Esophagus (tissue), 2 donors: ENCODE measurements at regions not wholly inside any gene's neighbourhood (a gene's known extent, or its start where the extent isn't known, plus 50 kb on each side); places are given as distances from the start of the nearest gene placed in this dataset.
"Not testable (repeated sequence)": the region's sequence is repeated elsewhere in the genome, so short reads cannot be mapped to it uniquely, and the experiment has no call there.

Experiments
- H3K27ac ChIP-seq, 2 donors: one replicate each; pipeline ENCODE4 v1.5.1; 2013; ENCODE audit warnings: low read depth in 2 of 2, mild to moderate bottlenecking in 2 of 2, inconsistent platforms in 1 of 2, low read length in 1 of 2, moderate library complexity in 1 of 2
- H3K27me3 ChIP-seq, 2 donors: one replicate each; pipeline ENCODE4 v1.6.1; 2013; ENCODE audit warnings: low read length in 2 of 2, control low read depth in 1 of 2, mild to moderate bottlenecking in 1 of 2; ENCODE audit not compliant: insufficient read depth in 2 of 2, control insufficient read depth in 1 of 2
- H3K36me3 ChIP-seq, 2 donors: one replicate each; pipeline ENCODE4 v1.6.1; 2013; ENCODE audit warnings: low read length in 1 of 2; ENCODE audit not compliant: control insufficient read depth in 2 of 2, insufficient read depth in 2 of 2
- H3K4me1 ChIP-seq, 2 donors: one replicate each; pipeline ENCODE4 v1.6.1; 2013; ENCODE audit warnings: low read length in 1 of 2; ENCODE audit not compliant: control insufficient read depth in 2 of 2, insufficient read depth in 2 of 2
- H3K4me3 ChIP-seq, 2 donors: one replicate each; pipeline ENCODE4 v1.5.1; 2013; ENCODE audit warnings: low read length in 2 of 2, mild to moderate bottlenecking in 2 of 2, low read depth in 1 of 2, moderate library complexity in 1 of 2
- H3K9me3 ChIP-seq, 2 donors: one replicate each; pipeline ENCODE4 v1.6.1; 2013; ENCODE audit warnings: mild to moderate bottlenecking in 2 of 2, low read depth in 1 of 2, low read length in 1 of 2, moderate library complexity in 1 of 2; ENCODE audit not compliant: control insufficient read depth in 2 of 2, insufficient read depth in 1 of 2
- WGBS, 2 donors: extraction: QIAGEN DNeasy Blood & Tissue Kit; methylation state at CpG; one replicate each; pipeline ENCODE4 v1.1.7; 2013; 5-methylcytosine and 5-hydroxymethylcytosine counted together
- donor health status: healthy with polysubstance abuse.
- donor health status: Bipolar disorder and iron deficiency.

DNA sequence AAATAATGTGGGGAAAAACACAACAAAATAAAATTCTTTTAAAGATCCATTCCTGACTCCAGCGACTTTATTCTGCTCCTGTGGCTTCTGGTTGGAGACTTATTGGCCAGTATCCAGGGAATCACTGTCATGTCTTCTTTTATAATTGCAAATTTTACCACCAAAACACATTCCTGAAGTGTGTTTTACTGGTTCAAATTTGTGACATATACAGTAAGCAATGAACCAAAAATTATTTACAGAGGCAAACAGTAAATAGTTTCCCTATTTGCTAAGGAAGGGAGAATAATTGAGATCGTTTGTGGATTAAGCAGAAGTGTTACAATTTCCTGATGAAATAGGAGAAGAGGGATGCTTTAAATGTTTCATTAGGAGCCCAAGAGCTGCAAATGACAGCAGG, 118.7 kb downstream of the ZNF281 start:
- no peaks in the 10 kb centered on the region for H3K4me1 ChIP-seq
- H3K36me3 ChIP-seq, result no peaks in the 10 kb centered on the region
- 53 to 60% methylated on average over 2 of the region's 2 CpGs for WGBS, 2 donors
- no peak overlapping the region for H3K27ac ChIP-seq
- H3K27me3 ChIP-seq, result no peaks in the 10 kb centered on the region
- peaks cover 0 to 5% of the 10 kb centered on the region in 2 donors for H3K9me3 ChIP-seq
- H3K4me3 ChIP-seq, result no peak overlapping the region

DNA sequence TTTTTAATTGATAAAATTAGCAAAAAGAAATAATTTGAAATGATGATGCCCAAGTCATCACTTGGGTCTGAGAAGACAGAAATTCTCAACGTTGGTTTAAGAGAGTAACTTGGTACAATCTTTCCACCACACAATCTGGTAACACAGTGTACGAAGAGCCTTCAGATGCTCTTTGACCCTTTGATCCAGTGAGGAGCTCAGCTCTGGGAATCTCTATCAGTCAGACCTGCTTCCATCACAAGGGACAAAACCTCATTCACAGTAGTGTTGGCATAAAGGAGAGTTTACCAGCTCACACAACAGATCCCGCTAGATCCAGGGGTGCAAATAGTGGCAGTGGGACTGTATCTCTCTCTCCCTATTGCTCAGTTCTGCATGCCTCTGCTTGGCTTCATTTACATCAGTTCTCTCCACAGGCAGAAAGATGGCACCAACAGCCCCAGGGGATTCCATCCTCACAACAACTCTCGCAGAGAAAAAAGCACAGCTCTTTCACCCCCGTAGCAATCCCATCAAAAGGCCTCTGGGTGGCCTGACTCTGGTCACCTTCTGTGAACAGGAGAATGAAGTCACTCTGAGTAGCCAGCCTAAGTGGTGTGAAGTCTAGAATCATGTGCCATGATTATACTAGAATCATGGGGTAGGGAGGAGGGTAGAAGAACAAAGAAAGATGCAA, 119.7 kb downstream of the ZNF281 start:
- Histone ChIP-seq H3K36me3 (no peaks in the 10 kb centered on the region), H3K4me3 (no peak overlapping the region), H3K27ac (no peak overlapping the region), H3K4me1 (no peaks in the 10 kb centered on the region), H3K27me3 (no peaks in the 10 kb centered on the region), H3K9me3 (peaks cover 0 to 5% of the 10 kb centered on the region in 2 donors)
- WGBS, 2 donors, result 67 to 69% methylated on average over 5 of the region's 5 CpGs

DNA sequence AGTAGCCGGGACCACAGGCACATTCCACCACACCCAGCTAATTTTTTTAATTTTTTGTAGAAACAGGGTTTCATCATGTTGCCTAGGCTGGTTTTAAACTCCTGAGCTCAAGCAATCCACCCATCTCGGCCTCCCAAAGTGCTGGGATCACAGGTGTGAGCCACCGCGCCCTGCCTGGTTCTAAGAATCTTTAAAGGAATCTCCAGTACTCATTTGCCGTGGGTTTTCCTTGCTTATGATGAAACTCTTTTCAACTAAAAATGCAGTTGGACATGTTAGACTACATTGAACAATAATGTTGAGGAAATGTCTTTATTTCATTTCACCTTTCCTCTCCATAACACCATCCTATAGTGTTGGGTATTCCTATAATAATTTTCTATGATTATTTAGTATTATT, 121.6 kb downstream of the ZNF281 start:
- no peaks in the 10 kb centered on the region for H3K36me3 ChIP-seq
- no peak overlapping the region for H3K4me3 ChIP-seq
- no peaks in the 10 kb centered on the region for H3K4me1 ChIP-seq
- no peak overlapping the region for H3K27ac ChIP-seq
- H3K27me3 ChIP-seq, result no peaks in the 10 kb centered on the region
- 86 to 89% methylated on average over 5 of the region's 5 CpGs for WGBS, 2 donors
- peaks cover 0 to 5% of the 10 kb centered on the region in 2 donors for H3K9me3 ChIP-seq

DNA sequence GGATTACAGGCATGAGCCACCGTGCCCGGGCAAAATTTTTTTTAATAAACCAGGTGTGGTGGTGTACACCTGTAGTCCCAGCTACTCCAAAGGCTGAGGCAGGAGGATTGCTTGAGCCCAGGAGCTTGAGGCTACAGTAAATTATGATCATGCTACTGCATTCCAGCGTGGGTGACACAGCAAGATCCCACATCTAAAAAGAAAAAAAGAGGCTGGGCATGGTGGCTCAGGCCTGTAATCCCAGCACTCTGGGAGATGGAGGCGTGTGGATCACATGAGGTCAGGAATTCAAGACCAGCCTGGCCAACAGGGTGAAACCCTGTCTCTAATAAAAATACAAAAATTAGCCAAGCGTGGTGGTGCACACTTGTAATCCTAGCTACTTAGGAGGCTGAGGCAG, 125.6 kb downstream of the ZNF281 start:
- WGBS, 2 donors, result 91 to 94% methylated on average over 5 of the region's 5 CpGs

DNA sequence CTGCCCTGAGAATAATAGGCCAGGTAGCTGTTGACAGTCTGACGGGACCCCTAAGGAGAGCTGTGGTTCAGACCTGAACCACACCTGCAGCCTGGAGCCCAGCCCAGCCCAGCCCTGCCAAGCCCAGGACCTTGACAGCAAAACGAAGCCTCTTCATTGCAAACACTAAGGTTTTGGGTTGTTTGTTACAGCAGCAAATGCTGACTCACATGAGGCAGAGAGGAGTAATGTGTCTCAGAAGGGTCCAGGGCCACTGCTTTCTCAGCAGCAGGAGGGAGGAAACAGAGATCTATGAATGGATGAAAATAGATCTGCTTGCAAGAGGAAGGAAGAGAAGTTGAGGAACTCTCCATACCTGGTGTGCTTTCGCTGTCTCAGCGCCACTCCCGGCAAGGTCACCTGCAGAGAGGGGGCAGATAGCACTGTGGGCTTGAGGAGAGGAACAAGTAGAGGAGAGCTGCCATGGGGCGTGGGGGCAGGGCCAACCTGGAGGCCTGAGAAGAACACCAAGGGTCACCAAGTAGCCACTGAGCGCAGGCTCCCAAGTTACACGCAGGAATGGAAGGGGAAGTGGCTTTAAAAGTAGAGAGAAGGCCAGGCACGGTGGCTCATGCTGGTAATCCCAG, 127.2 kb downstream of the ZNF281 start:
- no peaks in the 10 kb centered on the region for H3K36me3 ChIP-seq
- no peaks in the 10 kb centered on the region for H3K27me3 ChIP-seq
- H3K4me1 ChIP-seq, result no peaks in the 10 kb centered on the region
- H3K9me3 ChIP-seq, result no peaks in the 10 kb centered on the region
- 80 to 88% methylated on average over 9 of the region's 9 CpGs for WGBS, 2 donors
- H3K27ac ChIP-seq, result no peak overlapping the region
- no peak overlapping the region for H3K4me3 ChIP-seq

More for the DNA sequence above, 125.6 kb downstream of the ZNF281 start:
- not testable (repeated sequence) for H3K36me3 ChIP-seq, H3K27ac ChIP-seq, H3K4me1 ChIP-seq, H3K27me3 ChIP-seq, H3K9me3 ChIP-seq, H3K4me3 ChIP-seq

DNA sequence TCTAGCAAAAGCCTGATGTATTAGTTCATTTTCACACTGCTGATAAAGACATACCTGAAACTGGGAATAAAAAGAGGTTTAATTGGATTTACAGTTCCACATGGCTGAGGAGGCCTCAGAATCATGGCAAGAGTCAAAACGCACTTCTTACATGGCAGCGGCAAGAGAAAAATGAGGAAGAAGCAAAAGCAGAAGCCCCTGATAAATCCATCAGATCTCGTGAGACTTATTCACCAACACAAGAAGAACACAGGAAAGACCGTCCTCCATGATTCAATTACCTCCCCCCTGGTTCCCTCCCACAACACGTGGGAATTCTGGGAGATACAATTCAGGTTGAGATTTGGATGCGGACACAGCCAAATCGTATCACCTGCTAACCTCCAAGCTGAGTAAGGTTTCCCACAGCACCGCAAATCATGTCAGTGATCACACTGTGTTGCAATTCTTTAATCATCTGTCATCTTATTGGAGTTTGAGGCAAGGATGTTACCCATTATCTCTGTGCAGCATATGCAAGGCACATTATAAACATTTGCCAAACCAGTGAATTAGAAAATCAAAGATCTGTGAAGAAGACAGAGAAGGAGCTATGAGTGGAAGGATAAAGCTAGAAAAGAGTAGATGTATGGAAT, 128.5 kb downstream of the ZNF281 start:
- H3K27me3 ChIP-seq, result no peaks in the 10 kb centered on the region

DNA sequence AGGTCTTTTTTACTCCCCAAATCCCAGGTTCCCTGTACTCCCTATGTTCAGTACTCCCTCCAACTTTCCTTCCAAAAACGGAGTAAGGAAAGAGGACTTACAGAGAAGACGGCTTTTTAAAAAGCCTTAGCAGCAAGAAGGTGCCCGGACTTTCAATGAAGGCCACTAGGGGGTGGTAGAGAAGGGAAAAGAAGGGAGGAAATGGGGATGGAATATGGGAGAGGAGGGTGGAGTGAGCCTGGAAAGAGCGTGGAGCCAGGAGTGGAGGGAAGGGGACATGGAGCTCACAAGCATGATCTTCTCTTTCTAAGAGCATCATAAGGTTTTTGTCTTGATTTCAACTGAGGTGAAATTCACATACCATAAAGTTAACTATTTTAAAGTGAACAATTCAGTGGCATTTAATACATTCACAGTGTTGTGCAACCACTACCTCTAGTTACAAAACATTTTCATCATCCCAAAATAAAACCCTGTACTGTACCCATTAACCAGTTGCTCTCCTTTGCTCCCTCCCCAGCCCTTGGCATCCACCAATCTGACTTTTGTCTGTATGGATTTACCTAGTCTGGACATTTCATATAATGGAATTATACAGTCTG, 129.9 kb downstream of the ZNF281 start:
- 29 to 41% methylated on average over 4 of the region's 4 CpGs for WGBS, 2 donors
- no peak overlapping the region for H3K27ac ChIP-seq
- no peaks in the 10 kb centered on the region for H3K4me1 ChIP-seq
- H3K36me3 ChIP-seq, result no peaks in the 10 kb centered on the region
- H3K27me3 ChIP-seq, result no peaks in the 10 kb centered on the region
- H3K9me3 ChIP-seq, result no peaks in the 10 kb centered on the region
- no peak overlapping the region for H3K4me3 ChIP-seq

More for the DNA sequence above, 128.5 kb downstream of the ZNF281 start:
- Histone ChIP-seq H3K4me1 (no peaks in the 10 kb centered on the region), H3K9me3 (no peaks in the 10 kb centered on the region), H3K36me3 (no peaks in the 10 kb centered on the region), H3K27ac (no peak overlapping the region), H3K4me3 (no peak overlapping the region)
- WGBS, 2 donors, result 90 to 92% methylated on average over 8 of the region's 8 CpGs

DNA sequence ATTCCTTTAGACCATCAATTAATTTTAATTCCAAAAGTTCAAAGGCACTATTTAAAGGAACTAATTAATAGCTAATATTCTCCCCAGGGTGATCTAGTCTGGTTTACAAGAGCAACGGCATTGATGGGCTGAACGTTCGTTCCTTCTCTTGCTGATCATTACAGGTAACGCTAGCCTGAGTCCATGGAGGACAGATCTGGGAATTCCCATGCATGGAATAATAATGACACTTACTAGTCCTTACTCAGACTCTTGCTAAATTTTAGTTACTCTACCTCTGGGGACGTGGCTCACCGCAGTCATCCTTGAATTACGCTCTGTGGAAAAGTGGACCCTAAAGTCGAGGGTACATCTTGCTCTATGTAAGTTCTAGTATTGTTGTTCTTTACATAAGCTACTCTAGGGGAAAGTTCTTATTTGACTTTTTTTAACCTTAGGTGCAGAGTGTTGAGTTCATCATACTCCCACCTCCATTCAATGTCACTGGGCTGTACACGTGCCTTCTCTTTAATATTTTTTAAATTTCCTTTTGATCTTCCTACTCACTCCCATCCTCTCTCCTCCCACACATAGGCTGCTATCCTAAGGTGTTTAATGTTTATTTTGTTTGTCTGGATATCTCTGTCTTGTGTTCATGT, 133.9 kb downstream of the ZNF281 start:
- H3K4me1 ChIP-seq, result no peaks in the 10 kb centered on the region

DNA sequence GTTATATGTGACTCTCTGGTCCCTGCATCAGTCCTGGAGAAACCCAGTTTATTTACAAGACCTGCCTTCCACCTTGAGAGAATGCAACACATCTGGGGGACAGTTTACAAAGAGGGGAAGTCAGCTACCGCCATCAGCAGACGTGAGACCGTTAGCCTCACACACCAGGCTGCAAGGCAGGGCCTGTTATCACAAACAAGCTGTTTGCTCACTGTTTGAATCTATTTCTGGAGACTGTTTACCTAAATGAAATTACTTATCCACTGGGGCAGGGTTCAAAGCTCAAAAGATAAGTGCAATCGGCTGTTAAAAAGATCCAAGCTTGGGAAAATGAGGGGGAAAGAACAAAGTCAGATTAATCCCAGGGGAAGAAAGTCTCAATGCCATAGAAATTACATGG, 134.4 kb downstream of the ZNF281 start:
- WGBS, 2 donors, result 52 to 61% methylated on average over 4 of the region's 4 CpGs

More for the DNA sequence above, 133.9 kb downstream of the ZNF281 start:
- Histone ChIP-seq H3K9me3 (no peaks in the 10 kb centered on the region), H3K27ac (no peak overlapping the region), H3K27me3 (no peaks in the 10 kb centered on the region), H3K36me3 (no peaks in the 10 kb centered on the region), H3K4me3 (no peak overlapping the region)
- WGBS, 2 donors, result 73 to 78% methylated on average over 9 of the region's 9 CpGs

More for the DNA sequence above, 134.4 kb downstream of the ZNF281 start:
- no peaks in the 10 kb centered on the region for H3K36me3 ChIP-seq
- H3K27ac ChIP-seq, result no peak overlapping the region
- H3K27me3 ChIP-seq, result no peaks in the 10 kb centered on the region
- H3K4me3 ChIP-seq, result no peak overlapping the region
- no peaks in the 10 kb centered on the region for H3K9me3 ChIP-seq
- no peaks in the 10 kb centered on the region for H3K4me1 ChIP-seq
